IMR-90 (cell line): ENCODE measurements at regions not wholly inside any gene's neighbourhood (a gene's known extent, or its start where the extent isn't known, plus 50 kb on each side); places are given as distances from the start of the nearest gene placed in this dataset.

Experiments used
- MXI1 ChIP-seq: IDR thresholded peaks from 2 replicates; pipeline ENCODE4 v1.6.1; 2012; ENCODE audit warnings: low read depth, mild to moderate bottlenecking, low read length, moderate library complexity, borderline replicate concordance
- POLR2A ChIP-seq: IDR thresholded peaks from 2 replicates; pipeline ENCODE4 v1.6.1; 2012; ENCODE audit warnings: mild to moderate bottlenecking, low read depth, low read length
- TF ChIP-seq, protein P1 (sequence below): conservative IDR thresholded peaks from 2 replicates; pipeline ENCODE4 v1.5.1; 2012; ENCODE audit warnings: mild to moderate bottlenecking, low read depth, low read length, improper control_type of control experiment

- no peak for TF ChIP-seq POLR2A
- TF ChIP-seq MXI1: no peak
- TF ChIP-seq, protein P1, sequence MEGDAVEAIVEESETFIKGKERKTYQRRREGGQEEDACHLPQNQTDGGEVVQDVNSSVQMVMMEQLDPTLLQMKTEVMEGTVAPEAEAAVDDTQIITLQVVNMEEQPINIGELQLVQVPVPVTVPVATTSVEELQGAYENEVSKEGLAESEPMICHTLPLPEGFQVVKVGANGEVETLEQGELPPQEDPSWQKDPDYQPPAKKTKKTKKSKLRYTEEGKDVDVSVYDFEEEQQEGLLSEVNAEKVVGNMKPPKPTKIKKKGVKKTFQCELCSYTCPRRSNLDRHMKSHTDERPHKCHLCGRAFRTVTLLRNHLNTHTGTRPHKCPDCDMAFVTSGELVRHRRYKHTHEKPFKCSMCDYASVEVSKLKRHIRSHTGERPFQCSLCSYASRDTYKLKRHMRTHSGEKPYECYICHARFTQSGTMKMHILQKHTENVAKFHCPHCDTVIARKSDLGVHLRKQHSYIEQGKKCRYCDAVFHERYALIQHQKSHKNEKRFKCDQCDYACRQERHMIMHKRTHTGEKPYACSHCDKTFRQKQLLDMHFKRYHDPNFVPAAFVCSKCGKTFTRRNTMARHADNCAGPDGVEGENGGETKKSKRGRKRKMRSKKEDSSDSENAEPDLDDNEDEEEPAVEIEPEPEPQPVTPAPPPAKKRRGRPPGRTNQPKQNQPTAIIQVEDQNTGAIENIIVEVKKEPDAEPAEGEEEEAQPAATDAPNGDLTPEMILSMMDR: no peak
These were observed 186.5 kb downstream of the SPTSSA start for GRCh38 chr14:34275530-34275929.
